GM18858 (cell line): ENCODE measurements at regions not wholly inside any gene's neighbourhood (a gene's known extent, or its start where the extent isn't known, plus 50 kb on each side); places are given as distances from the start of the nearest gene placed in this dataset.

ENCODE experiments used
- ATAC-seq: cut with Tn5 transposase; IDR thresholded peaks from one replicate; pipeline ENCODE4 v1.9.1; 2021; ENCODE audit not compliant: unreplicated experiment

DNA sequence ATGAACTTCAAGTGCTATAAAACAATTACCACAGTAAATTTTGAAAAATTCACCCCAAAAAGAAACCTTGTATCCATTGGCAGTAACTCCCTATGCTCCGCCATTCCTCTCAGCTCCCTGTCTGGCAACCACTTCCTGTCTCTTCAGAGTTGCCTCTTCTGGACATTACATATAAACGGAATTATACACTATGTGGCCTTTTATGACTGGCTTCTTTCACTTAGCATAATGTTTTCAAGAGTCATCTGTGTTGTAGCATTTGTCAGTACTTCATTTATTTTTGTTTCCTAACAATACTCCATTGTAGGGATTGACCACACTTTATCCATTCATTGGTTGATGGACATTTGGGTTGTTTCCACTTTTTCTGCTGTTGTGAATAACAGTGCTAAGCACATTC, 50.1 kb downstream of the CEP43 start:
- ATAC-seq: no peak

DNA sequence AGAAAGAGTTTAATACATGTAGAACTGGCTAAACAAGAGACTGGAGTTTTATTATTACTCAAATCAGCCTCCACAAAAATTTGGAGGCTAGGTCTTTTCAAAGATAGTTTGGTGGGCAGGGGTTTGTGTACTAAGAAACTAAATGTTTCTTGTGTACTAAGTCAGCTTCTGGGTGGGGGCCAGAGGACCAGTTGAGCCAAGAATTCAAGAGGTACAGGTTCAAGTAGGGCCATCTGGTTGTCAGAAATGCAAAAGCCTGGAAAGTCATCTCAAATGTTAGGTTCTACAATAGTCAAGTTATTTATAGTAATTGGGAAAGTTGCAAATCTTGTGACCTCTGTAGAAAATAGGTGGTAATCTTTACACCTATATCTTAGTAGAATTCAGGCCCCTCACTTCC, 51.7 kb downstream of the CEP43 start:
- no peak for ATAC-seq

DNA sequence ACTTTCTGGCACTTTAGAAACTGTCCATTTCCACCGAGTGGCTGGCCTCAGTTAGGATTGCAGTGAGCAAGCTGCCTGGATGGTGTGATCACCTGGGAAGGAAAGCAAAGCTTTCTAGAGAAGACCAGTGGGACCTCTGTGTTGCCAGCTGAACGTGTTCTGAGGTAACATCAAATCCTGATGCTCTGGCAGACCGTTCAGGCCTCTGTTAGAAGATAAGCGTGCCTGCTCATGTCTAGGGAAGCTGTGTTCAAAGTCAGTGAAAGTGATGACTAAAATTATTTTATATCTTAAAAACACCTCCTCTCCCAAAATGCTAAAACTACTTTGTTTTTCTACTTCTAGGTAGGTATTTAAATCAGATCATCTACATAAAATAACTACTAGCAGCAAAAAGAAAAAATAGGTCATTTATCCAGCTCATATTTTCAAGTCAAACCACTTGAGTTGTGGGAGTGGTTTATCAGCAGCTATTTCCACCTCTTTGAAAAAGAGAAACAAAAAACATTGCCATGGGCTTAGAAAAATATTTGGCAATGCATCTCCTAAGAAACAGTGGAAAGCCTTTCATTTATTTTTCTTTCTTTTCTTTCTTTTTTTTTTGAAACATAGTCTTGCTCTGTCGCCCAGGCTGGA, 54.8 kb downstream of the CEP43 start:
- no peak for ATAC-seq

DNA sequence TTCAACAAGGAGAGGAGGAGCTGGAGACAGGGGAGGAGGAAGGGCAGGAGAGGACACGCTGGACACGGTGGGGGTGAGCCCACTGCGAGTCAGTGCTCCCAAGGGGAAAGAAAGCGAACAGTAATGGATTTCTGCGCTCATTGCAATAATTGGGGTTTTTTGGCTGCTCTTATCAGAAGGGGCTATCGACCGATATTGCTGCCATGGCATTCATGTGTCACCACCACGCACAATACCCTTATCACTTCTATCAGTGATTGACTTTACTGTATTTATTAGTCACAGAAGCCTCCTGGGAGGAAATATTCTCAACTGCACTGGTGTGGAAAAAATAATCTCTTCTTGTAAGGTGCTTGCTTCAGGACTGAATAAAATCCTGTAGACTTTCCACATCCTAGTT, 55.8 kb downstream of the CEP43 start:
- ATAC-seq: no peak

DNA sequence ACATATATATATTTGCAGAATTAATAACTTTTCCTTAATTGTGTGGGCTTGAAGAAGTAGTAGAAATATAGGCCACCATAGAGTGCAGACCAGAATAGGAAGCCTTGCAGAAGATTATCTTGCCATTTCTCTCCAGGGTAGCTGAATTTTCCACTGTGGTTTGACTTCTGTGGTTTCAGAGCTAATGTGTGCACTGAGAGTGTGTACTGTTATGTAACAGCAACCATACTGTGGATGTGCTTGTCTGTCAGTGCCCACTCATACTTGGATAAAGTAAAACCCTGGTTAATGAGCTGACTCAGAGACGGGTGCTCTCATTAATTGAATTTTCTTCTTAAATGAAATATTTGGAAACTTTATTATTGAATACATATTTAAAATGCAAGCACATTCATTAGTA, 57.2 kb downstream of the CEP43 start:
- peak; percentile 98 for ATAC-seq

DNA sequence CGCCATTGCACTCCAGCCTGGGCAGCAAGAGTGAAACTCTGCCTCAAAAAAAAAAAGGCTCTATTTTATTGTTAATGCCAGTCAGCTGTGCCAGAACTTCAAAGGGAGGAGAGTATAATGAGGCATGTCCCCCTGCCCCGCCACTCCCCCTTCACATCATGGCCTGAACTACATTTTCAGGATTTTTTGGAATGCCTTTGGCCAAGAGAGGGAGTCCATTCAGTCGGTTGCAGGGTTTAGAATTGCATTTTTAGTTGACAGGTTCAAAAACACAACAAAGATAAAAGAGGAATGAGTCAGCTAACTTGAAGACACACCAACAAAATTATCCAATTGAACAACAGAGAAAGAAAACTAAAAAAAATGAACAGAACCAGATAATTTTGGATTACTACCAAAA, 59.1 kb downstream of the CEP43 start:
- no peak for ATAC-seq
